HEK293 (cell line): ENCODE measurements at regions not wholly inside any gene's neighbourhood (a gene's known extent, or its start where the extent isn't known, plus 50 kb on each side); places are given as distances from the start of the nearest gene placed in this dataset.

Source experiments
- CTCF ChIA-PET: fragments of 350-600 bp; formaldehyde crosslinking; extraction: SDS; loops from one replicate; lab custom pipeline; 2021; ENCODE audit warnings: antibody characterized with exemption; lab: Yijun Ruan, JAX
- POLR2A ChIA-PET: fragments of 300-600 bp; formaldehyde crosslinking; extraction: SDS; loops from one replicate; lab custom pipeline; 2020; ENCODE audit warnings: antibody characterized with exemption, inconsistent platforms; lab: Yijun Ruan, JAX
- H3K27ac ChIP-seq: fragments of 200-500 bp; sonication (Bioruptor generic); 2 replicates; pipeline ENCODE4 v1.5.1; 2014; ENCODE audit warnings: low read depth, low read length, control low read depth, inconsistent platforms; ENCODE audit errors: extremely low read depth
- H3K36me3 ChIP-seq, 2 experiments: fragments of 200-500 bp in 1 of 2; sonication (Bioruptor generic) in 1 of 2; 1 replicate in 1 of 2; 2 replicates in 1 of 2; pipeline ENCODE4 v1.5.1; 2014 to 2017; ENCODE audit warnings: inconsistent platforms in 2 of 2, low read length in 2 of 2; ENCODE audit not compliant: control insufficient read depth in 2 of 2, insufficient read depth in 1 of 2
- H3K4me1 ChIP-seq: fragments of 200-500 bp; sonication (Bioruptor generic); 2 replicates; pipeline ENCODE4 v1.5.1; 2014; ENCODE audit warnings: mild to moderate bottlenecking, low read length, inconsistent platforms; ENCODE audit not compliant: control insufficient read depth, insufficient read depth
- H3K4me3 ChIP-seq: 2 replicates; pipeline ENCODE4 v1.5.1; 2011; ENCODE audit warnings: low read depth, mild to moderate bottlenecking, control low read depth, low read length, moderate library complexity
- H3K9me3 ChIP-seq: fragments of 200-500 bp; sonication (Bioruptor generic); 2 replicates; pipeline ENCODE4 v1.5.1; 2014; ENCODE audit warnings: low read depth, low read length, inconsistent platforms; ENCODE audit not compliant: control insufficient read depth, insufficient read depth
- BCL11A ChIP-seq: fragments of 450-650 bp; formaldehyde crosslinking; IDR thresholded peaks from 2 replicates; pipeline ENCODE4 v1.5.1; 2016; ENCODE audit warnings: low read depth, missing biosample characterization, missing genetic modification characterization
- BCL11B ChIP-seq: fragments of 450-650 bp; formaldehyde crosslinking; IDR thresholded peaks from 2 replicates; pipeline ENCODE4 v1.5.1; 2016; ENCODE audit warnings: low read depth, missing biosample characterization, missing genetic modification characterization
- EGR2 ChIP-seq: fragments of 450-650 bp; formaldehyde crosslinking; IDR thresholded peaks from 2 replicates; pipeline ENCODE4 v1.5.1; 2016; ENCODE audit warnings: low read depth, missing biosample characterization, missing genetic modification characterization
- HOXC10 ChIP-seq: sonication (generic); formaldehyde crosslinking; IDR thresholded peaks from 2 replicates; pipeline ENCODE4 v1.8.1; 2023; ENCODE audit warnings: mild to moderate bottlenecking, missing genetic modification reagents
- KLF8 ChIP-seq: fragments of 450-650 bp; formaldehyde crosslinking; IDR thresholded peaks from 2 replicates; pipeline ENCODE4 v1.5.1; 2016; ENCODE audit warnings: missing biosample characterization, missing genetic modification characterization
- OVOL3 ChIP-seq: fragments of 450-650 bp; formaldehyde crosslinking; IDR thresholded peaks from 2 replicates; pipeline ENCODE4 v1.5.1; 2016; ENCODE audit warnings: missing biosample characterization, missing genetic modification characterization
- SALL2 ChIP-seq: fragments of 450-650 bp; formaldehyde crosslinking; IDR thresholded peaks from 2 replicates; pipeline ENCODE4 v1.5.0; 2017; ENCODE audit warnings: missing biosample characterization, mild to moderate bottlenecking, missing genetic modification characterization, borderline replicate concordance
- SCRT1 ChIP-seq: fragments of 450-650 bp; formaldehyde crosslinking; IDR thresholded peaks from 2 replicates; pipeline ENCODE4 v1.5.1; 2016; ENCODE audit warnings: missing biosample characterization, missing genetic modification characterization, borderline replicate concordance
- ZBTB20 ChIP-seq: fragments of 450-650 bp; formaldehyde crosslinking; IDR thresholded peaks from 2 replicates; pipeline ENCODE4 v1.5.1; 2016; ENCODE audit warnings: missing biosample characterization, missing genetic modification characterization
- ZNF10 ChIP-seq: fragments of 450-650 bp; formaldehyde crosslinking; IDR thresholded peaks from 2 replicates; pipeline ENCODE4 v1.5.1; 2017; ENCODE audit warnings: missing biosample characterization, missing genetic modification characterization
- ZNF121 ChIP-seq: fragments of 450-650 bp; formaldehyde crosslinking; IDR thresholded peaks from 2 replicates; pipeline ENCODE4 v1.5.1; 2016; ENCODE audit warnings: missing biosample characterization, missing genetic modification characterization
- ZNF133 ChIP-seq: fragments of 450-650 bp; formaldehyde crosslinking; IDR thresholded peaks from 2 replicates; pipeline ENCODE4 v1.5.1; 2016; ENCODE audit warnings: missing biosample characterization, missing genetic modification characterization
- ZNF146 ChIP-seq: fragments of 450-650 bp; formaldehyde crosslinking; IDR thresholded peaks from 2 replicates; pipeline ENCODE4 v1.5.1; 2016; ENCODE audit warnings: missing biosample characterization, missing genetic modification characterization
- ZNF155 ChIP-seq: fragments of 450-650 bp; formaldehyde crosslinking; IDR thresholded peaks from 2 replicates; pipeline ENCODE4 v1.5.1; 2016; ENCODE audit warnings: missing biosample characterization, missing genetic modification characterization
- ZNF184 ChIP-seq: fragments of 450-650 bp; IDR thresholded peaks from 2 replicates; pipeline ENCODE4 v1.5.1; 2018; ENCODE audit warnings: missing biosample characterization, mild to moderate bottlenecking, missing genetic modification characterization
- ZNF2 ChIP-seq: fragments of 450-650 bp; formaldehyde crosslinking; IDR thresholded peaks from 2 replicates; pipeline ENCODE4 v1.5.1; 2016; ENCODE audit warnings: missing biosample characterization, missing genetic modification characterization
- ZNF211 ChIP-seq: fragments of 450-650 bp; formaldehyde crosslinking; IDR thresholded peaks from 2 replicates; pipeline ENCODE4 v1.5.1; 2016; ENCODE audit warnings: low read depth, missing biosample characterization, missing genetic modification characterization
- ZNF391 ChIP-seq: fragments of 450-650 bp; formaldehyde crosslinking; IDR thresholded peaks from 2 replicates; pipeline ENCODE4 v1.5.1; 2016; ENCODE audit warnings: low read depth, missing biosample characterization, missing genetic modification characterization, borderline replicate concordance
- ZNF488 ChIP-seq: fragments of 450-650 bp; formaldehyde crosslinking; IDR thresholded peaks from 2 replicates; pipeline ENCODE4 v1.5.1; 2016; ENCODE audit warnings: missing biosample characterization, missing genetic modification characterization
- ZNF510 ChIP-seq: fragments of 450-650 bp; formaldehyde crosslinking; IDR thresholded peaks from 2 replicates; pipeline ENCODE4 v1.5.1; 2018; ENCODE audit warnings: mild to moderate bottlenecking, missing genetic modification characterization, missing biosample characterization; ENCODE audit not compliant: insufficient replicate concordance
- ZNF530 ChIP-seq: fragments of 450-650 bp; formaldehyde crosslinking; IDR thresholded peaks from 2 replicates; pipeline ENCODE4 v1.5.1; 2016; ENCODE audit warnings: low read depth, missing biosample characterization, missing genetic modification characterization
- ZNF660 ChIP-seq: fragments of 450-650 bp; IDR thresholded peaks from 2 replicates; pipeline ENCODE4 v1.5.1; 2018; ENCODE audit warnings: missing biosample characterization, mild to moderate bottlenecking, missing genetic modification characterization
- ZNF692 ChIP-seq: fragments of 450-650 bp; formaldehyde crosslinking; IDR thresholded peaks from 2 replicates; pipeline ENCODE4 v1.5.1; 2016; ENCODE audit warnings: missing biosample characterization, missing genetic modification characterization
- ZNF701 ChIP-seq: fragments of 450-650 bp; formaldehyde crosslinking; IDR thresholded peaks from 2 replicates; pipeline ENCODE4 v1.5.1; 2016; ENCODE audit warnings: missing biosample characterization, missing genetic modification characterization
- TF ChIP-seq, protein P1 (sequence below): fragments of 450-650 bp; formaldehyde crosslinking; IDR thresholded peaks from 2 replicates; pipeline ENCODE4 v1.5.1; 2017; ENCODE audit warnings: missing biosample characterization, missing genetic modification characterization
- TF ChIP-seq, protein P2 (sequence below): fragments of 450-650 bp; formaldehyde crosslinking; IDR thresholded peaks from 2 replicates; pipeline ENCODE4 v1.5.1; 2017; ENCODE audit warnings: missing biosample characterization, missing genetic modification characterization

DNA sequence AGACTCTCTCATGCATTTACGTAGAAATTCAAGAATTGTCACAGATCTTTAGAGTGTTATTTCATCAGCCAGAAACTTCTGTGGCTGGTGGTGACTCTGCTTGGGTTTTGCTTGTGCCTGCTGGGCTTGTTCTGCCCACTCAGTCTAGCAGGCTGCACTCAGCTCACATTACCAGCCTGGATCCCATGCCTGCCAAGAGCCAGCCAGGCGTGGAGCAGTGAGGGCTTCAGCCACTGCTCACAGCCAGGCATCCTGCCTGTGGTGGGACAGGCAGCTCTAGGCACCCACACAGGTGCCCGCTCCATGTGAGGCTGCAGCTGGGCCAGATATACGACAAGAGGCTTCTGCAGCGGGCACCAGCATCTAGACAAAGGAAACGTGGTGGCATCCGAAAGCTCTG is 1213.3 kb upstream of the RAG2 start:
- H3K4me3 ChIP-seq: no peak overlapping the region
- H3K36me3 ChIP-seq: no peaks in the 10 kb centered on the region
- CTCF ChIA-PET: interaction anchor here (0.6 to 0.7 kb wide), 2 partner anchors 58 to 319 kb away, joined by 3 to 6 read pairs; no protein-coding TSS in a partner anchor
- H3K4me1 ChIP-seq: no peaks in the 10 kb centered on the region
- TF ChIP-seq ZNF10 (tag by site-specific recombination): no peak
- TF ChIP-seq, protein P1, sequence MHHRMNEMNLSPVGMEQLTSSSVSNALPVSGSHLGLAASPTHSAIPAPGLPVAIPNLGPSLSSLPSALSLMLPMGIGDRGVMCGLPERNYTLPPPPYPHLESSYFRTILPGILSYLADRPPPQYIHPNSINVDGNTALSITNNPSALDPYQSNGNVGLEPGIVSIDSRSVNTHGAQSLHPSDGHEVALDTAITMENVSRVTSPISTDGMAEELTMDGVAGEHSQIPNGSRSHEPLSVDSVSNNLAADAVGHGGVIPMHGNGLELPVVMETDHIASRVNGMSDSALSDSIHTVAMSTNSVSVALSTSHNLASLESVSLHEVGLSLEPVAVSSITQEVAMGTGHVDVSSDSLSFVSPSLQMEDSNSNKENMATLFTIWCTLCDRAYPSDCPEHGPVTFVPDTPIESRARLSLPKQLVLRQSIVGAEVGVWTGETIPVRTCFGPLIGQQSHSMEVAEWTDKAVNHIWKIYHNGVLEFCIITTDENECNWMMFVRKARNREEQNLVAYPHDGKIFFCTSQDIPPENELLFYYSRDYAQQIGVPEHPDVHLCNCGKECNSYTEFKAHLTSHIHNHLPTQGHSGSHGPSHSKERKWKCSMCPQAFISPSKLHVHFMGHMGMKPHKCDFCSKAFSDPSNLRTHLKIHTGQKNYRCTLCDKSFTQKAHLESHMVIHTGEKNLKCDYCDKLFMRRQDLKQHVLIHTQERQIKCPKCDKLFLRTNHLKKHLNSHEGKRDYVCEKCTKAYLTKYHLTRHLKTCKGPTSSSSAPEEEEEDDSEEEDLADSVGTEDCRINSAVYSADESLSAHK (tag by site-specific recombination): no peak
- TF ChIP-seq ZNF155 (tag by site-specific recombination): no peak
- TF ChIP-seq BCL11A (tag by site-specific recombination): no peak
- no peak for TF ChIP-seq ZNF701
- TF ChIP-seq ZNF2 (tag by site-specific recombination): no peak
- no peak for TF ChIP-seq EGR2 (tag by site-specific recombination)
- TF ChIP-seq ZNF146 (tag by site-specific recombination): no peak
- TF ChIP-seq OVOL3 (tag by site-specific recombination): no peak
- TF ChIP-seq ZBTB20 (tag by site-specific recombination): no peak
- no peak for TF ChIP-seq ZNF660 (tag by site-specific recombination)
- no peak for TF ChIP-seq ZNF510 (tag by site-specific recombination)
- no peak for TF ChIP-seq ZNF211
- TF ChIP-seq, protein P2, sequence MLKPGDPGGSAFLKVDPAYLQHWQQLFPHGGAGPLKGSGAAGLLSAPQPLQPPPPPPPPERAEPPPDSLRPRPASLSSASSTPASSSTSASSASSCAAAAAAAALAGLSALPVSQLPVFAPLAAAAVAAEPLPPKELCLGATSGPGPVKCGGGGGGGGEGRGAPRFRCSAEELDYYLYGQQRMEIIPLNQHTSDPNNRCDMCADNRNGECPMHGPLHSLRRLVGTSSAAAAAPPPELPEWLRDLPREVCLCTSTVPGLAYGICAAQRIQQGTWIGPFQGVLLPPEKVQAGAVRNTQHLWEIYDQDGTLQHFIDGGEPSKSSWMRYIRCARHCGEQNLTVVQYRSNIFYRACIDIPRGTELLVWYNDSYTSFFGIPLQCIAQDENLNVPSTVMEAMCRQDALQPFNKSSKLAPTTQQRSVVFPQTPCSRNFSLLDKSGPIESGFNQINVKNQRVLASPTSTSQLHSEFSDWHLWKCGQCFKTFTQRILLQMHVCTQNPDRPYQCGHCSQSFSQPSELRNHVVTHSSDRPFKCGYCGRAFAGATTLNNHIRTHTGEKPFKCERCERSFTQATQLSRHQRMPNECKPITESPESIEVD (tag by site-specific recombination): no peak
- H3K27ac ChIP-seq: no peak overlapping the region
- POLR2A ChIA-PET: no interaction called here
- no peaks in the 10 kb centered on the region for H3K9me3 ChIP-seq

- ChIA-PET POLR2A (no interaction called here), CTCF (no interaction called here)
- Histone ChIP-seq H3K27ac (no peak overlapping the region), H3K9me3 (no peaks in the 10 kb centered on the region), H3K36me3 (no peaks in the 10 kb centered on the region), H3K4me3 (no peak overlapping the region), H3K4me1 (no peaks in the 10 kb centered on the region)
- TF ChIP-seq EGR2 (tag by site-specific recombination) (no peak), HOXC10 (CRISPR knock-in tag) (no peak), ZNF121 (tag by site-specific recombination) (no peak), ZNF391 (tag by site-specific recombination) (no peak), ZNF692 (tag by site-specific recombination) (no peak), ZNF2 (tag by site-specific recombination) (no peak), ZNF184 (tag by site-specific recombination) (no peak), BCL11B (no peak), KLF8 (tag by site-specific recombination) (no peak), ZNF530 (tag by site-specific recombination) (no peak), ZNF488 (tag by site-specific recombination) (no peak), SCRT1 (tag by site-specific recombination) (no peak), SALL2 (tag by site-specific recombination) (no peak), ZNF133 (tag by site-specific recombination) (no peak)
These were observed 1206.6 kb upstream of the RAG2 start for GRCh38 chr11:37804666-37805065.
